ENCODE measurements at regions not wholly inside any gene's neighbourhood (a gene's known extent, or its start where the extent isn't known, plus 50 kb on each side); places are given as distances from the start of the nearest gene placed in this dataset.

GRCh38 chr16:73605309-73605708 is 557.4 kb upstream of the ZFHX3 start:
- no peak overlapping the region for H3K4me3 ChIP-seq (ENCODE audit: insufficient read depth, low read length)
- H3K4me2 ChIP-seq (ENCODE audit: insufficient read depth, low read length) = no peak overlapping the region
- no peaks in the 10 kb centered on the region for H4K20me1 ChIP-seq (ENCODE audit: insufficient read depth, low read length)
- no peak for DNase-seq (ENCODE audit: insufficient read length, low spot score, missing footprints)
- no peaks in the 10 kb centered on the region for H3K4me1 ChIP-seq (ENCODE audit: insufficient read depth, low read length)
- H3K27ac ChIP-seq (ENCODE audit: low read depth, low read length) = no peak overlapping the region
- no peaks in the 10 kb centered on the region for H3K36me3 ChIP-seq (ENCODE audit: insufficient read depth, low read length)
- H3K79me2 ChIP-seq (ENCODE audit: insufficient read depth, low read length) = no peaks in the 10 kb centered on the region
- H3K27me3 ChIP-seq (ENCODE audit: insufficient read depth, low read length) = no peaks in the 10 kb centered on the region
- no peak overlapping the region for H2AFZ ChIP-seq (ENCODE audit: low read length)
- TF ChIP-seq CTCF (IDR thresholded peaks at IDR 0.05; ENCODE audit: extremely low read depth, low read depth, low read length) = no peak
- no peaks in the 10 kb centered on the region for H3K9me3 ChIP-seq (ENCODE audit: low read depth, low read length)

- H3K36me3 ChIP-seq (ENCODE audit: insufficient read depth, low read length) = no peaks in the 10 kb centered on the region
- H3K4me3 ChIP-seq (ENCODE audit: insufficient read depth, low read length) = no peak overlapping the region
- H3K4me1 ChIP-seq (ENCODE audit: insufficient read depth, low read length) = no peaks in the 10 kb centered on the region
- no peak overlapping the region for H2AFZ ChIP-seq (ENCODE audit: low read length)
- H3K27ac ChIP-seq (ENCODE audit: low read depth, low read length) = no peak overlapping the region
- H3K4me2 ChIP-seq (ENCODE audit: insufficient read depth, low read length) = no peak overlapping the region
- DNase-seq (ENCODE audit: insufficient read length, low spot score, missing footprints) = no peak
- no peaks in the 10 kb centered on the region for H3K79me2 ChIP-seq (ENCODE audit: insufficient read depth, low read length)
- H3K9me3 ChIP-seq (ENCODE audit: low read depth, low read length) = no peaks in the 10 kb centered on the region
- no peak for TF ChIP-seq CTCF (IDR thresholded peaks at IDR 0.05; ENCODE audit: extremely low read depth, low read depth, low read length)
- no peaks in the 10 kb centered on the region for H4K20me1 ChIP-seq (ENCODE audit: insufficient read depth, low read length)
- H3K27me3 ChIP-seq (ENCODE audit: insufficient read depth, low read length) = no peaks in the 10 kb centered on the region
Observed at GRCh38 chr16:73601911-73602310, 554.0 kb upstream of the ZFHX3 start.

- DNase-seq (ENCODE audit: insufficient read length, low spot score, missing footprints) = no peak
- Histone ChIP-seq H3K36me3 (ENCODE audit: insufficient read depth, low read length) (no peaks in the 10 kb centered on the region), H2AFZ (ENCODE audit: low read length) (no peak overlapping the region), H3K79me2 (ENCODE audit: insufficient read depth, low read length) (no peaks in the 10 kb centered on the region), H3K4me1 (ENCODE audit: insufficient read depth, low read length) (no peaks in the 10 kb centered on the region), H3K27ac (ENCODE audit: low read depth, low read length) (no peak overlapping the region), H3K27me3 (ENCODE audit: insufficient read depth, low read length) (no peaks in the 10 kb centered on the region), H3K4me3 (ENCODE audit: insufficient read depth, low read length) (no peak overlapping the region), H4K20me1 (ENCODE audit: insufficient read depth, low read length) (no peaks in the 10 kb centered on the region), H3K9me3 (ENCODE audit: low read depth, low read length) (no peaks in the 10 kb centered on the region), H3K4me2 (ENCODE audit: insufficient read depth, low read length) (no peak overlapping the region)
- TF ChIP-seq CTCF (IDR thresholded peaks at IDR 0.05; ENCODE audit: extremely low read depth, low read depth, low read length) = no peak
Observed at GRCh38 chr16:73599870-73600269, 551.9 kb upstream of the ZFHX3 start.

GRCh38 chr16:73599351-73599750 is 551.4 kb upstream of the ZFHX3 start:
- no peaks in the 10 kb centered on the region for H3K9me3 ChIP-seq (ENCODE audit: low read depth, low read length)
- no peak overlapping the region for H3K4me2 ChIP-seq (ENCODE audit: insufficient read depth, low read length)
- H3K27ac ChIP-seq (ENCODE audit: low read depth, low read length) = no peak overlapping the region
- no peak overlapping the region for H3K4me3 ChIP-seq (ENCODE audit: insufficient read depth, low read length)
- no peaks in the 10 kb centered on the region for H3K36me3 ChIP-seq (ENCODE audit: insufficient read depth, low read length)
- H3K4me1 ChIP-seq (ENCODE audit: insufficient read depth, low read length) = no peaks in the 10 kb centered on the region
- H2AFZ ChIP-seq (ENCODE audit: low read length) = no peak overlapping the region
- TF ChIP-seq CTCF (IDR thresholded peaks at IDR 0.05; ENCODE audit: extremely low read depth, low read depth, low read length) = no peak
- no peaks in the 10 kb centered on the region for H4K20me1 ChIP-seq (ENCODE audit: insufficient read depth, low read length)
- no peak for DNase-seq (ENCODE audit: insufficient read length, low spot score, missing footprints)
- H3K79me2 ChIP-seq (ENCODE audit: insufficient read depth, low read length) = no peaks in the 10 kb centered on the region
- H3K27me3 ChIP-seq (ENCODE audit: insufficient read depth, low read length) = no peaks in the 10 kb centered on the region
